GM19025 (cell line): ENCODE measurements at regions not wholly inside any gene's neighbourhood (a gene's known extent, or its start where the extent isn't known, plus 50 kb on each side); places are given as distances from the start of the nearest gene placed in this dataset.

ENCODE experiments used
- ATAC-seq: cut with Tn5 transposase; IDR thresholded peaks from one replicate; pipeline ENCODE4 v1.9.1; 2021; ENCODE audit warnings: mild to moderate bottlenecking, low read depth, moderate library complexity; ENCODE audit not compliant: unreplicated experiment

DNA sequence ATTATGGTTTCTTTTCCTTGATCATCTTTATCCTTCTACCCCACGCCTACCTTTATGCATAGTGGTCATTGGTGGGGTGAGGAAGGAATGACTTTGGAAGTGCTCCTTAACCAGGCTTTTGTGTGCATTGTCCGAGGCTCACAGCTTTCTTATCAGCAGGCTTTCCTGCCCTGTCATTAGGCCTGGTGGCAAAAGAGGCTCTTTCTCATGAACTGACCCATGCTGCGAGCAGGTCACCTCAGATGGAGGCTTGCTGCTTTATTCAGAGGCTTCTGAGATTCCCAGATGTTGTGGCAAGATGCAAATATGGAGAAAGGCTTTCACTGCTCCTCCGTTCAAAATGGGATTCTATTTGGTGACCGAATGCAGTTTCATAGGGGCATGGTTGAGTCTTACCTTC, 57.4 kb upstream of the DMRTA1 start:
- ATAC-seq, result no peak

DNA sequence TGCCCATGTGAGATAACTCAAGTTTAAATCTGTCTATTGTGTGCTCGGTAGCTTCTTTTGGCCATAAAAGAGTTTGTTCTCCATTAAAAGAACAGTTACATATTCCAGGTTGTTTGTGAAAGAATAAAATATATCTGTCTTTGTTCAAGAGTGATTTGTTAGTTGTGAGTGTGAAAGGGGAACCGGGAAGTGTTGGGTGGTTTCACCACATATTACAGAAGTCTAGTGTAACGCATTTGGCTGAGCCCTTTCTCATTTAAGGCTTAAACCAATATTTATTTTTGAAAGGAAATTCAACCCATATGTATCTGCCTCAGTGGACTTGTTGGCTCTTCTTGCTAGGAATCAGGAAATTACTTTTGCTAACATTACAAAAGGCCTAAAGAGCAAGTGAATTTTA, 54.1 kb upstream of the DMRTA1 start:
- no peak for ATAC-seq

DNA sequence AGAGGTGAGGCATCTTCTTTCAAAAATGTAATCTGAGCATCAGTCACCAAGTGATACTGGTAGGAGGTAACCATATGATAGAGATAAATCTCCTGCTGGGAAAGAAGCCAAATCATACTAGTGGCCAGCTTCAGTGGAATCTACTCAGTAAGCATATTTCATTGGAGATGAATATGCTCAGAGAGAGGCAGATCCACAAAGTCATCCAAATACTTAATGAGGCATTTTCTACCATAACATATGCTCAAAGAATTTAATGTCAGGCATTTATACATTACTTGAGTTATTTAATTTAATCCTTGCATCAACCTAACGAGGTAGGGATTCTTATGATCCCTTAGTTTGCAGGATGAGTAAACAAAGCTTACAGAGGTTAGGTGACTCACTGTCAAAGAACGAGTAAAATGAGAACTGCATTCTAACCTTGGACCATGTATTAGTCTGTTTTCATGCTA, 50.9 kb upstream of the DMRTA1 start:
- no peak for ATAC-seq
